ENCODE measurements at regions not wholly inside any gene's neighbourhood (a gene's known extent, or its start where the extent isn't known, plus 50 kb on each side); places are given as distances from the start of the nearest gene placed in this dataset.

- no peaks in the 10 kb centered on the region for H3K4me1 ChIP-seq
- TF ChIP-seq JUN (IDR thresholded peaks at IDR 0.05) = no peak
- TF ChIP-seq PHF8 (IDR thresholded peaks at IDR 0.05; ENCODE audit: borderline replicate concordance, low read depth) = no peak
- no peak for TF ChIP-seq KDM1A (IDR thresholded peaks at IDR 0.05; ENCODE audit: low read depth)
- TF ChIP-seq ZC3H11A (IDR thresholded peaks at IDR 0.05) = no peak
- TF ChIP-seq TFCP2L1 (CRISPR knock-in tag; IDR thresholded peaks at IDR 0.05) = no peak
- no peak for TF ChIP-seq KDM5A (IDR thresholded peaks at IDR 0.05)
- no peak for TF ChIP-seq ZSCAN20 (CRISPR knock-in tag; IDR thresholded peaks at IDR 0.05)
- no peak for TF ChIP-seq CBX8 (IDR thresholded peaks at IDR 0.05)
- TF ChIP-seq EHMT2 (IDR thresholded peaks at IDR 0.05; ENCODE audit: low read depth) = no peak
- TF ChIP-seq PBX3 (IDR thresholded peaks at IDR 0.05) = no peak
- CTCF ChIA-PET = no interaction called here
- H3K9me3 ChIP-seq = no peaks in the 10 kb centered on the region
- 0% methylated on average over 2 of the region's 2 CpGs for WGBS (ENCODE audit: missing lambda C conversion rate)
- no peak overlapping the region for H3K4me2 ChIP-seq
- POLR2A ChIA-PET = no interaction called here
- ATAC-seq (no peak), FAIRE-seq (no peak), DNase-seq (ENCODE audit: low read depth in 1 of 2, low spot score in 1 of 2) (no peak)
- H3K27ac ChIP-seq = no peak overlapping the region
- H3K4me3 ChIP-seq = no peak overlapping the region
Measured at GRCh38 chrX:124475358-124475757, 129.0 kb downstream of the SH2D1A start.

- no peak overlapping the region for H3K27ac ChIP-seq
- DNase-seq (ENCODE audit: low read depth in 1 of 2, low spot score in 1 of 2) (no peak), FAIRE-seq (no peak), ATAC-seq (no peak)
- CTCF ChIA-PET = no interaction called here
- POLR2A ChIA-PET = no interaction called here
- no peaks in the 10 kb centered on the region for H3K9me3 ChIP-seq
- no peak overlapping the region for H3K4me2 ChIP-seq
- no peak overlapping the region for H3K4me3 ChIP-seq
- TF ChIP-seq HES2 (IDR thresholded peaks at IDR 0.05) = no peak
- no peak for TF ChIP-seq POLR2AphosphoS2 (conservative IDR thresholded peaks at IDR 0.05; ENCODE audit: low read length)
- no peak for TF ChIP-seq ZSCAN20 (CRISPR knock-in tag; IDR thresholded peaks at IDR 0.05)
- no peak for TF ChIP-seq CHD2 (IDR thresholded peaks at IDR 0.05; ENCODE audit: low read length, partially characterized antibody)
- TF ChIP-seq RARB (CRISPR knock-in tag; IDR thresholded peaks at IDR 0.05) = no peak
- TF ChIP-seq RCOR1 (IDR thresholded peaks at IDR 0.05; ENCODE audit: low read depth, low read length) = no peak
- no peak for TF ChIP-seq POLR2A (IDR thresholded peaks at IDR 0.05; ENCODE audit: low read length)
- no peaks in the 10 kb centered on the region for H3K4me1 ChIP-seq
- WGBS (ENCODE audit: missing lambda C conversion rate) = 6% methylated on average over 2 of the region's 2 CpGs
Measured at GRCh38 chrX:124476562-124476961, 130.2 kb downstream of the SH2D1A start.

GRCh38 chrX:124478046-124478445 is 131.7 kb downstream of the SH2D1A start:
- FAIRE-seq (no peak), ATAC-seq (no peak), DNase-seq (ENCODE audit: low read depth in 1 of 2, low spot score in 1 of 2) (no peak)
- H3K9me3 ChIP-seq = no peaks in the 10 kb centered on the region
- no peak overlapping the region for H3K4me3 ChIP-seq
- TF ChIP-seq HES2 (IDR thresholded peaks at IDR 0.05) (no peak), CBX8 (IDR thresholded peaks at IDR 0.05) (no peak), HOXA7 (CRISPR knock-in tag; IDR thresholded peaks at IDR 0.05) (no peak), ZC3H11A (IDR thresholded peaks at IDR 0.05) (no peak), REST (IDR thresholded peaks at IDR 0.05) (no peak), RAD21 (conservative IDR thresholded peaks at IDR 0.05 in 1 of 2, IDR thresholded peaks at IDR 0.05 in 1 of 2) (no peak), MYC (IDR thresholded peaks at IDR 0.05; ENCODE audit: borderline replicate concordance, low read length) (no peak), CBX2 (IDR thresholded peaks at IDR 0.05; ENCODE audit: borderline replicate concordance, low read depth) (no peak), HEYL (CRISPR knock-in tag; IDR thresholded peaks at IDR 0.05) (no peak), GATA3 (IDR thresholded peaks at IDR 0.05; ENCODE audit: borderline replicate concordance) (no peak), TP53 (CRISPR knock-in tag; IDR thresholded peaks at IDR 0.05) (no peak), MAFK (IDR thresholded peaks at IDR 0.05; ENCODE audit: partially characterized antibody) (no peak), MAX (IDR thresholded peaks at IDR 0.05) (no peak), BHLHE40 (IDR thresholded peaks at IDR 0.05; ENCODE audit: low read depth, low read length) (no peak), POLR2A (IDR thresholded peaks at IDR 0.05; ENCODE audit: low read length) (no peak), KDM5A (IDR thresholded peaks at IDR 0.05) (no peak), RFX5 (IDR thresholded peaks at IDR 0.05) (no peak)
- H3K27ac ChIP-seq = no peak overlapping the region
- CTCF ChIA-PET = no interaction called here
- no peaks in the 10 kb centered on the region for H3K4me1 ChIP-seq
- H3K4me2 ChIP-seq = no peak overlapping the region
- 0% methylated on average over 5 of the region's 5 CpGs for WGBS (ENCODE audit: missing lambda C conversion rate)
- POLR2A ChIA-PET = no interaction called here

All from A549 (cell line).